ENCODE measurements at regions not wholly inside any gene's neighbourhood (a gene's known extent, or its start where the extent isn't known, plus 50 kb on each side); places are given as distances from the start of the nearest gene placed in this dataset.

- TF ChIP-seq, protein P1, sequence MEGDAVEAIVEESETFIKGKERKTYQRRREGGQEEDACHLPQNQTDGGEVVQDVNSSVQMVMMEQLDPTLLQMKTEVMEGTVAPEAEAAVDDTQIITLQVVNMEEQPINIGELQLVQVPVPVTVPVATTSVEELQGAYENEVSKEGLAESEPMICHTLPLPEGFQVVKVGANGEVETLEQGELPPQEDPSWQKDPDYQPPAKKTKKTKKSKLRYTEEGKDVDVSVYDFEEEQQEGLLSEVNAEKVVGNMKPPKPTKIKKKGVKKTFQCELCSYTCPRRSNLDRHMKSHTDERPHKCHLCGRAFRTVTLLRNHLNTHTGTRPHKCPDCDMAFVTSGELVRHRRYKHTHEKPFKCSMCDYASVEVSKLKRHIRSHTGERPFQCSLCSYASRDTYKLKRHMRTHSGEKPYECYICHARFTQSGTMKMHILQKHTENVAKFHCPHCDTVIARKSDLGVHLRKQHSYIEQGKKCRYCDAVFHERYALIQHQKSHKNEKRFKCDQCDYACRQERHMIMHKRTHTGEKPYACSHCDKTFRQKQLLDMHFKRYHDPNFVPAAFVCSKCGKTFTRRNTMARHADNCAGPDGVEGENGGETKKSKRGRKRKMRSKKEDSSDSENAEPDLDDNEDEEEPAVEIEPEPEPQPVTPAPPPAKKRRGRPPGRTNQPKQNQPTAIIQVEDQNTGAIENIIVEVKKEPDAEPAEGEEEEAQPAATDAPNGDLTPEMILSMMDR (IDR thresholded peaks at IDR 0.05), result no peak
- Mint-ChIP-seq H3K4me3 (no peak overlapping the region), H3K36me3 (ENCODE audit: low read depth) (peaks cover 5% of the 10 kb centered on the region), H3K27ac (no peak overlapping the region), H3K4me1 (peaks cover 16% of the 10 kb centered on the region), H3K9me3 (peaks cover 16% of the 10 kb centered on the region), H3K27me3 (ENCODE audit: low read depth, poor library complexity) (peaks cover 3% of the 10 kb centered on the region)
- DNase-seq, result no peak
Observed at GRCh38 chr3:64336488-64336887, 111.2 kb upstream of the PRICKLE2 start.

DNA sequence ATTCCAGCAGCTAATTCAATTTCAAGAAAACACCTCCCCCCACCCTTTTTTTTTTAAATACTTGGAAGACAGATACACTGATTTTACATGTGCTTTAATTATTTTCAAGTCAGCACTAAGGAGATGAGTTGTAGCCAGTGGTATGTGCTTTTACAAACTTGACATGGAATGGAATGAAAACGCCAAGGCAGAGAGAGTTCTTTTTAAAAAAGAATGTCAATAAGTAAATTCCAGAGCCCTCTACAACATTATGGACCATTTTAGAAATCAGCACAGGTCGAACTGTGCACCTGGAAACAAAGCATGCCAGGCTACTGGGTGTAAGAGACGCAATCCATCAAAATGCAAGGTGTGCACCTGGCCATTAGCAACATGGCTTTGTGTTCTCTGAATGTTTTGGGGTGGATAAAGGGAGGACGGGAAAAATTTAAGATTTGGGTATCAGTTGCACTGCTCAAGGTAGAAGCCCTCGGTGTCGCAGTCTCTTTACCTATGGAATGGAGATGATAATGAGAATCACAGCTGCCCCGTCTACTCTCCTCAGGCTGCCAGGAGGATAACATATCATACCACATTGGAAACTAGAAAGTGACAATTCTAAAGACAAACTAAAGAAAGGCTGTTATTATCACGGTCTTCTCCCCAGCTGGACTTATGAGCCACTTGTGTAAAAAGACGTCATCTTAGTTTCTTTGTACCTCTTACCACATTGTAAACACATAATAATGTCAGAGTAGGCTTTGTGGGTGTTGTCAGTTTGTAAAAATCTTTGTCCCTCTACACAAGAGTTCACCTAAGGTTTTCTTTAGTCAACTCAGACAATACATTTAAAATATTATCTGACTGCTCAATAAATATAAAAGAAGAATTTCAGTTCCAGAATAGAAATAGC, 107.4 kb upstream of the PRICKLE2 start:
- Mint-ChIP-seq H3K36me3 (ENCODE audit: low read depth) (no peaks in the 10 kb centered on the region), H3K9me3 (peaks cover under 1% of the 10 kb centered on the region), H3K27ac (no peak overlapping the region), H3K27me3 (ENCODE audit: low read depth, poor library complexity) (peaks cover 5% of the 10 kb centered on the region), H3K4me1 (peaks cover 6% of the 10 kb centered on the region), H3K4me3 (no peak overlapping the region)
- no peak for DNase-seq
- TF ChIP-seq, protein P1 (IDR thresholded peaks at IDR 0.05), result no peak

GRCh38 chr3:64331605-64332004, 106.3 kb upstream of the PRICKLE2 start:
- H3K27ac Mint-ChIP-seq, result peak overlapping the region; percentile 7
- H3K27me3 Mint-ChIP-seq (ENCODE audit: low read depth, poor library complexity), result peaks cover 5% of the 10 kb centered on the region
- no peak for DNase-seq
- H3K4me1 Mint-ChIP-seq, result peaks cover 15% of the 10 kb centered on the region
- no peak overlapping the region for H3K4me3 Mint-ChIP-seq
- no peaks in the 10 kb centered on the region for H3K36me3 Mint-ChIP-seq (ENCODE audit: low read depth)
- TF ChIP-seq, protein P1 (IDR thresholded peaks at IDR 0.05), result no peak
- no peaks in the 10 kb centered on the region for H3K9me3 Mint-ChIP-seq

- H3K9me3 Mint-ChIP-seq, result peaks cover 8% of the 10 kb centered on the region
- H3K4me1 Mint-ChIP-seq, result peaks cover 15% of the 10 kb centered on the region
- H3K4me3 Mint-ChIP-seq, result no peak overlapping the region
- H3K27me3 Mint-ChIP-seq (ENCODE audit: low read depth, poor library complexity), result peaks cover 5% of the 10 kb centered on the region
- peaks cover 5% of the 10 kb centered on the region for H3K36me3 Mint-ChIP-seq (ENCODE audit: low read depth)
- DNase-seq, result no peak
- TF ChIP-seq, protein P1 (IDR thresholded peaks at IDR 0.05), result no peak
- H3K27ac Mint-ChIP-seq, result no peak overlapping the region
Observed at GRCh38 chr3:64329037-64329436, 103.8 kb upstream of the PRICKLE2 start.

- Mint-ChIP-seq H3K27ac (peak overlapping the region; percentile 77), H3K9me3 (peaks cover 8% of the 10 kb centered on the region), H3K36me3 (ENCODE audit: low read depth) (peaks cover 5% of the 10 kb centered on the region), H3K27me3 (ENCODE audit: low read depth, poor library complexity) (peaks cover 5% of the 10 kb centered on the region), H3K4me3 (no peak overlapping the region), H3K4me1 (peaks cover 21% of the 10 kb centered on the region)
- TF ChIP-seq, protein P1 (IDR thresholded peaks at IDR 0.05), result no peak
- no peak for DNase-seq
Observed at GRCh38 chr3:64327100-64327804, 102.0 kb upstream of the PRICKLE2 start.
